ENCODE measurements at regions not wholly inside any gene's neighbourhood (a gene's known extent, or its start where the extent isn't known, plus 50 kb on each side); places are given as distances from the start of the nearest gene placed in this dataset.

- TF ChIP-seq CTCF (conservative IDR thresholded peaks at IDR 0.05; ENCODE audit: low read depth): no peak
- ChIA-PET CTCF (no interaction called here), POLR2A (ENCODE audit: low non-redundant PET) (no interaction called here)
- no peak overlapping the region for H3K27ac ChIP-seq
- DNase-seq (ENCODE audit: low spot score): no peak
These were observed 81.8 kb upstream of the GLI2 start for GRCh38 chr2:120653871-120654270.

GRCh38 chr2:120654381-120655134, 81.1 kb upstream of the GLI2 start:
- ChIA-PET CTCF (no interaction called here), POLR2A (ENCODE audit: low non-redundant PET) (no interaction called here)
- no peak for TF ChIP-seq CTCF (conservative IDR thresholded peaks at IDR 0.05; ENCODE audit: low read depth)
- no peak for DNase-seq (ENCODE audit: low spot score)
- no peak overlapping the region for H3K27ac ChIP-seq

- no peak for TF ChIP-seq CTCF (conservative IDR thresholded peaks at IDR 0.05; ENCODE audit: low read depth)
- ChIA-PET CTCF (no interaction called here), POLR2A (ENCODE audit: low non-redundant PET) (no interaction called here)
- H3K27ac ChIP-seq: no peak overlapping the region
- no peak for DNase-seq (ENCODE audit: low spot score)
These were observed 79.3 kb upstream of the GLI2 start for GRCh38 chr2:120656273-120656950.

DNA sequence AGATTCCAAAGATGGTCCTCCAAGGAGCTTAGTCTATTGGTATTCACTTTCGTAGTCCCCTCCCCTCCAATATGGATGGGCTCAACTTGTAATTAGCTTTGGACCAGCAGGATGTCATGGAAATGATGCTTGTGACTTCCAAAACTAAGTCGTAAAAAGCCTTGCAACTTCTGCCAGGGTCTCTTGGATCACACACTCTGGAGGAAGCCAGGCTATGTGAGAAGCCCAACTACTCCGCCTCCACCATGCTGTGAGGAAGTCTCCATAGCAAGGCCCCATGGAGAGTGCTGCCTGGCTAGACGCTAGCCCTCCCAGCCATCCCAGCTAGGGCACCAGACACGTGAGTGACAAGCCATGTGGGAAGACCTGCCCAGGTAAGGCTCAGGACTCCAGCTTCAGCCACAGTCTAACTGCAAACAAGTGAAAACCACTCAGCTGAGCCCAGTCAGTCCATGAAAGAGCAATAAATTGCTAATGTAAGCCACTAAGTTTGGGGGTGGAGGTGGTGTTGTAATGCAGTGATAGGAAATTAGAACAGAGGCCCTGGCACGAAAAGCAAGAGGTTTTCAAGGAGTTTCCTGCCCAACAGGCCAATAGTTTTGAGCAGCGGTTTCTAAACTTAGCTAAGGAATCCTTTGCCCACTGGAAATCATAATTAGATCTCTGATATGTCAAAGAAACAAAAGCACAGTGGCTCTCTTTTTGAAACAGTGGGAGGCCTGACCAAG, 77.5 kb upstream of the GLI2 start:
- no peak for TF ChIP-seq CTCF (conservative IDR thresholded peaks at IDR 0.05; ENCODE audit: low read depth)
- no peak overlapping the region for H3K27ac ChIP-seq
- POLR2A ChIA-PET (ENCODE audit: low non-redundant PET): no interaction called here
- DNase-seq (ENCODE audit: low spot score): no peak
- CTCF ChIA-PET: interaction anchor here (0.6 kb wide), 1 partner anchor 93 kb away, joined by 3 read pairs; no protein-coding TSS in a partner anchor

- no peak overlapping the region for H3K27ac ChIP-seq
- no peak for DNase-seq (ENCODE audit: low spot score)
- no peak for TF ChIP-seq CTCF (conservative IDR thresholded peaks at IDR 0.05; ENCODE audit: low read depth)
- ChIA-PET POLR2A (ENCODE audit: low non-redundant PET) (no interaction called here), CTCF (no interaction called here)
These were observed 76.9 kb upstream of the GLI2 start for GRCh38 chr2:120658770-120659158.

DNA sequence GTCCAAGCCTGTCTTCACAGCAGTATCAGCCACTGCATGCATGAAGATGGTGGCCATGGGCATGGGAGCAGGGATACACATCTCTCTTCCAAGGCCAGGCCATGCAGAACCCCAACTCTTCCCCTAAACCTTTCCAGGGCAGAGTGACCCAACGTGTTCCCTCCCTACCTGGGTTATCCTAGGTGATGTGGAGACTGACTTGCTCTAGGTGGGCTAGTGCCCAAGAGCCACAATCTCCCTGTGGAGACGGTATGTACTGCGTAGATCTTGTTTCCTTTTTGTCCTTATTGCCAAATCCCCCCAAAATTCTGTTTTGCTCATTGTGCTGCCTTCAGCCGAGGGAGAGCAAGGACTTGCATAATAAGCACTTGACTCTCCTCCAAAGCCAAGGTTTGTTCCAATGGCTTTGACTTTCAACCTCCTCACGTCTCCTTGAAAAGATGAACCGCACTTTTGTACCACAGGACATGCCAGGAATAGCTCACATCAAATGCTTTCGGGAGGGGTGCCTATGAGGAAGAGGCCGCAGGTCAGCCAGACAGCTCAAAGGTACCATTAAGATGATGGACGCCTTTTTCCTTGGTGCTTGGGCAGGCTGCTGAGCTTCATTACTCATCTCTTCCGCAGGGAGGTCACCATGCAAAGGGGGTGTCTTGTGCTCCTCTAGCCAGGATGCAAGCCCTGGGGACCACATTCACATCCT, 76.2 kb upstream of the GLI2 start:
- DNase-seq (ENCODE audit: low spot score): no peak
- CTCF ChIA-PET: interaction anchor here (0.9 kb wide), 1 partner anchor 10 kb away, joined by 5 read pairs; no protein-coding TSS in a partner anchor
- POLR2A ChIA-PET (ENCODE audit: low non-redundant PET): no interaction called here
- H3K27ac ChIP-seq: no peak overlapping the region
- TF ChIP-seq CTCF (conservative IDR thresholded peaks at IDR 0.05; ENCODE audit: low read depth): no peak
